Erythroblast (primary cell): ENCODE measurements at regions not wholly inside any gene's neighbourhood (a gene's known extent, or its start where the extent isn't known, plus 50 kb on each side); places are given as distances from the start of the nearest gene placed in this dataset.

Source experiments
- GATA1 ChIP-seq: IDR thresholded peaks from 2 replicates; pipeline ENCODE4 v1.6.1; 2011; ENCODE audit warnings: low read depth, mild to moderate bottlenecking, control low read depth, low read length, moderate library complexity
- POLR2A ChIP-seq: IDR thresholded peaks from 2 replicates; pipeline ENCODE4 v1.6.1; 2011; ENCODE audit warnings: mild to moderate bottlenecking, low read length

DNA sequence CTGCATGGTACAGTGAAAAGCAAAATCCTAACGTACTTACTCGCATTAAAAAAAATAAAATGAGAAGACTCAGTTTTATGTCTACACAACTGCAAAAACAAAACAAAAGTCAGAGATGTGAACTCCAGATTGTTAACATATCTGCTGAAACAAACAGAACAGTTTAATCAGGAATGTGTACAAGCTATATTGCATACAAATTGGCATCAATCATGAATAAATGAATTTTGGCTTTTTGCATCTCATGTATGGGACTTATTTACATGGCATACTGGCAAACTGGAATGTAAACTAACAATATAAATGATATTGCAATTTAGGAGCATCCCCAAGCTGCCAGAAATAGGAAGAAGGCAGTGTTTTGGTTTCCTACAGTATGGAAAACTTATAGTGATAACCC lies 79.6 kb upstream of the NSMCE3 start:
- TF ChIP-seq POLR2A (no peak), GATA1 (no peak)
